Osteocyte (in vitro differentiated cells): ENCODE measurements at regions not wholly inside any gene's neighbourhood (a gene's known extent, or its start where the extent isn't known, plus 50 kb on each side); places are given as distances from the start of the nearest gene placed in this dataset.

Experiments used
- DNase-seq: peaks from one replicate; pipeline ENCODE4 v3.0.0; 2021; ENCODE audit warnings: mixed read lengths; ENCODE audit not compliant: unreplicated experiment; ENCODE audit errors: extremely low spot score
- H3K27ac Mint-ChIP-seq: one replicate; pipeline ENCODE4 v1.8.0; 2021; ENCODE audit warnings: mild to moderate bottlenecking, mixed read lengths; ENCODE audit not compliant: unreplicated experiment
- H3K27me3 Mint-ChIP-seq: one replicate; pipeline ENCODE4 v1.8.0; 2021; ENCODE audit warnings: mixed read lengths; ENCODE audit not compliant: unreplicated experiment
- H3K36me3 Mint-ChIP-seq: one replicate; pipeline ENCODE4 v1.8.0; 2021; ENCODE audit warnings: mixed read lengths; ENCODE audit not compliant: unreplicated experiment
- H3K4me1 Mint-ChIP-seq: one replicate; pipeline ENCODE4 v1.8.0; 2021; ENCODE audit warnings: mixed read lengths; ENCODE audit not compliant: unreplicated experiment
- H3K4me3 Mint-ChIP-seq: one replicate; pipeline ENCODE4 v1.8.0; 2021; ENCODE audit warnings: mild to moderate bottlenecking, moderate library complexity, mixed read lengths; ENCODE audit not compliant: unreplicated experiment
- H3K9me3 Mint-ChIP-seq: one replicate; pipeline ENCODE4 v1.8.0; 2021; ENCODE audit warnings: mixed read lengths; ENCODE audit not compliant: unreplicated experiment
- TF ChIP-seq, protein P1 (sequence below): fragments of 200-600 bp; sonication (generic); IDR thresholded peaks from 2 replicates; pipeline ENCODE4 v1.5.0; 2021; ENCODE audit warnings: antibody characterized with exemption, mild to moderate bottlenecking, moderate library complexity

DNA sequence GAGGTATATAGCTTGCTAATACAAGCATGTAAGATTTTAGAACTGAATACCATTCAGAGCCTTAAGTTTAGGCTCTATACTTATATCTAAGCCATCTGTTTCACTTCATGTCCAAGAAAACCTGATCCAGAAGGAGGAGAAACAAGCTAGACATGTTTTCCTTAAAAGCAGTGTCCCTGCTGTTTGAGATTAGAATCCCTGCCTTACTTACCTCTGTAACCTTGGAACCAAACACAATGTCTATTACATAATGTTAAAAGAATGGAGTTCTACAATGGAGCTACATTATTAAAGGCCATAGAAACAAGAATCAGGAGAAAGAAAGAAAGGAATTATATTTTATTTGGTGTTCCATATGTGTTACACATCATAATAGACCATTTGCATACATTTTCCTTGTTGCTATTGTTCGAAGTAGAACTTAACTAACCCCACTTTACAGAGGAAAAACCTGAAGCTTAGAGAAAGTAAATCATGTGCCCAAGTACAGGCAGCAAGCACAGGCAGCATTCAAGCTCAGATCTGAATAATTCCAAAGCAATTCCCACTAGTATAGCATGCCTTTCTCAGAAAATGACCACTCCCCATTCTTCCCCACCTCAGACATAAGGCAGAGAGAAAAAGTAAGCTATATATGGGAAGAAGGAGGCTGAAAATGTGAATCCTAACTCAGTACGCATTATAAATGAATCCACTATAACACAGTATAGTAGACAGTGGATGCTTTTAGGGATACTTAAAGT, 380.1 kb upstream of the SPAG17 start:
- Mint-ChIP-seq H3K36me3 (no peaks in the 10 kb centered on the region), H3K4me3 (no peak overlapping the region), H3K27me3 (no peaks in the 10 kb centered on the region), H3K9me3 (peaks cover 3% of the 10 kb centered on the region), H3K27ac (no peak overlapping the region), H3K4me1 (no peaks in the 10 kb centered on the region)
- no peak for DNase-seq
- TF ChIP-seq, protein P1, sequence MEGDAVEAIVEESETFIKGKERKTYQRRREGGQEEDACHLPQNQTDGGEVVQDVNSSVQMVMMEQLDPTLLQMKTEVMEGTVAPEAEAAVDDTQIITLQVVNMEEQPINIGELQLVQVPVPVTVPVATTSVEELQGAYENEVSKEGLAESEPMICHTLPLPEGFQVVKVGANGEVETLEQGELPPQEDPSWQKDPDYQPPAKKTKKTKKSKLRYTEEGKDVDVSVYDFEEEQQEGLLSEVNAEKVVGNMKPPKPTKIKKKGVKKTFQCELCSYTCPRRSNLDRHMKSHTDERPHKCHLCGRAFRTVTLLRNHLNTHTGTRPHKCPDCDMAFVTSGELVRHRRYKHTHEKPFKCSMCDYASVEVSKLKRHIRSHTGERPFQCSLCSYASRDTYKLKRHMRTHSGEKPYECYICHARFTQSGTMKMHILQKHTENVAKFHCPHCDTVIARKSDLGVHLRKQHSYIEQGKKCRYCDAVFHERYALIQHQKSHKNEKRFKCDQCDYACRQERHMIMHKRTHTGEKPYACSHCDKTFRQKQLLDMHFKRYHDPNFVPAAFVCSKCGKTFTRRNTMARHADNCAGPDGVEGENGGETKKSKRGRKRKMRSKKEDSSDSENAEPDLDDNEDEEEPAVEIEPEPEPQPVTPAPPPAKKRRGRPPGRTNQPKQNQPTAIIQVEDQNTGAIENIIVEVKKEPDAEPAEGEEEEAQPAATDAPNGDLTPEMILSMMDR = no peak

DNA sequence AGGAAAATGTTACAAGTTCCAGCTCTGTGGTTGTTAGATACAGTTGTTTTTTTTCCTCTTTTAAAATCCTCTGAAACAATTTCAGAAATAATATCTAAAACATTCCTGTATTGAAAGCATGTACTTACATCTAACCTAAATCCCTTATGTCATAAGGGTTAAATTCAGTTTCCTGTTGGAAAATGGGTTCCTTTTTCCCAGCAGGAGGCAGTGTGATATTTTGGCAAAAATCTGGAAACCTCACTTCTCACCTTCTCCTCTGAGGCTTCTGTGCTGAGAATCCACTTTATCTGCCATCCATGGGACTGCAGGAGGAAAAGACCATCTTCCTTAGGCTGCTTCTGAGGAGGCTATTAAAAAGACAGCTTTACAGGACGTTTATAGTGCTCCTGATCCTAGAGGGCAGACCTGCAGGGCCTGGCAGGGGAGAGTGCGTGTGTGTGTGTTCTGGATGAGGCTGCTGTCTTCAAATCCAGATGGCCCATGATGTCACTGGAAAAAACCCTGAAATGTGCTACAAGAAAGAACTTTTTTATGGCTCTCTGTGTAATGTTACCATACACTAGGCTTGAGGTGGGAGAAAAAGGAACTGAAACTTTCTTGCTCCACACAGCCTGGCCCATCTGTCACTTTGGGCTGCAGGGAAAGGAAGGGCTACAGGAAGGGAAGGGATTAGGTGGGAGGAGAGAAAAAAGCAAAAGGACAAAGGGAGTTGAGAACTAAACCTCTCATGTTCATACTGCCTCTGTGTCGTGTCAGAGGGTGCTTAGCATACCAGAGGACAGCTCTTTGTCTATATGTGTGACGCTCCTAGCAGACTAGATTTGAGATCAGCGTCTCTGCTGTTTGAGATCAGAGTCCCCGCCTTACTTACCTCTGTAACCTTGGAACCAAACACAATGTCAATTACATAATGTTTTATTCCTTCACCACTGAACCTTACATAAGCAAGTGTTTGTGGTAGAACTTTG, 379.2 kb upstream of the SPAG17 start:
- H3K27ac Mint-ChIP-seq = no peak overlapping the region
- peaks cover 3% of the 10 kb centered on the region for H3K9me3 Mint-ChIP-seq
- DNase-seq = no peak
- TF ChIP-seq, protein P1 = no peak
- no peaks in the 10 kb centered on the region for H3K27me3 Mint-ChIP-seq
- no peaks in the 10 kb centered on the region for H3K36me3 Mint-ChIP-seq
- no peaks in the 10 kb centered on the region for H3K4me1 Mint-ChIP-seq
- H3K4me3 Mint-ChIP-seq = no peak overlapping the region

DNA sequence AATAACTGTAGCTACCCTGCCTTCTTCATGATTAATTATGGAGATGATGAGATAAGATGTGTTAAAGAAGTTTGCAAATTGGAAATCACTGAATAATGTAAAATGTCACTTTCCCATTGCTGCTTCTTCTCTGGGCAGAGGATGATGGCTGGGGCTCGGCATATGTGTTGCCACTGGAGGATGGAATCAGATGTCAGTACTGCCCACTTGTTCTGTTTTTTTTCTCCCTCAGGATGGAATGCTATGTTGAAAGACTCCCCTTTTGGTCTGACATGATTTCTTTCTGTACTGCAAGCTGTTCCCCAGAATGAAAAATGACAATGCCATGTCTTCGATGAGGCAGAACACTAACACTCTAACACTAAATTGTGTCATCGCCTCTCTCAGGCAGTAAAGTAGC, 373.9 kb upstream of the SPAG17 start:
- no peak for DNase-seq
- no peak overlapping the region for H3K4me3 Mint-ChIP-seq

DNA sequence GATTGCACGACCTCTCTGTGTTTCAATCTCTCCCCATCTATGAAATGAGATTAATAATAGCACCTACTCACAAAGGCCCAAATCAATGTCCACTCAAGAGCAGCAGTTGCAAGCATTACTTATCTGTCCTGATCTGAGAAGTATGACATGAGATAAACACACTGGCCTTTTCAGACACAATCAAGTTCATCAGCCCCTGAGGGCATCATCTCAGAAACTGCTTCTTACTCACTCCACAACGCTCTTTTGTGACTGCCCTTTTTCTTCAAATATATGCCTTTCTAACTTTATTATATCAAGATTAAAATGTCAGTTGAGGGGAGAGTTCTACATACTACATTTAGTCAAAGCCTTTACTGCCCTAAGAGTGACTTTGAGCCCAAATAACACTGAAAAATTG, 371.9 kb upstream of the SPAG17 start:
- peaks cover 13% of the 10 kb centered on the region for H3K9me3 Mint-ChIP-seq
- no peaks in the 10 kb centered on the region for H3K4me1 Mint-ChIP-seq
- no peaks in the 10 kb centered on the region for H3K27me3 Mint-ChIP-seq
- TF ChIP-seq, protein P1 = no peak
- no peak overlapping the region for H3K27ac Mint-ChIP-seq
- no peak for DNase-seq
- no peaks in the 10 kb centered on the region for H3K36me3 Mint-ChIP-seq
- no peak overlapping the region for H3K4me3 Mint-ChIP-seq

More for the DNA sequence above, 373.9 kb upstream of the SPAG17 start:
- peaks cover 3% of the 10 kb centered on the region for H3K9me3 Mint-ChIP-seq
- H3K27ac Mint-ChIP-seq = no peak overlapping the region
- no peaks in the 10 kb centered on the region for H3K4me1 Mint-ChIP-seq
- TF ChIP-seq, protein P1 = no peak
- no peaks in the 10 kb centered on the region for H3K36me3 Mint-ChIP-seq
- H3K27me3 Mint-ChIP-seq = no peaks in the 10 kb centered on the region

DNA sequence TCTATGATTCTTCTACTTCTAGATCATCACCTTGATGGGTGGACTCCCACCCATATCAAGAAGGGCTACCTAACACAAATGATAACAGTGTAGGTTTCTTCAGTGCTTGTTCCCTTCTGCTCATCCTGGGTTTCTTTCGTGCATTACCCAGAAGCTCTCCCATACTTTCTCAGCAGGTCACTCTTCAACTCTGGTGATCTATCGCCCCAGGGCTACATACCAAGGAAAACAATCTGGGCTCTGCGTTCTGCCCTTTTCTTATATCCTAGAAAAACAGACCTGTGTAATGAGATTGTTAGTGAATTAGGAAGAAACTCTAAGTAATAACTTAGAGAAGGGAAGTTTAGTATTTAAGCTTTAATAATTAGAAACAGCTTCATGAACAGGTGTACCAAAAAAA, 370.6 kb upstream of the SPAG17 start:
- H3K9me3 Mint-ChIP-seq = peaks cover 15% of the 10 kb centered on the region
- no peak overlapping the region for H3K27ac Mint-ChIP-seq
- no peak for DNase-seq
- H3K36me3 Mint-ChIP-seq = no peaks in the 10 kb centered on the region
- H3K4me1 Mint-ChIP-seq = no peaks in the 10 kb centered on the region
- TF ChIP-seq, protein P1 = no peak
- H3K27me3 Mint-ChIP-seq = no peaks in the 10 kb centered on the region
- no peak overlapping the region for H3K4me3 Mint-ChIP-seq
